ENCODE measurements at regions not wholly inside any gene's neighbourhood (a gene's known extent, or its start where the extent isn't known, plus 50 kb on each side); places are given as distances from the start of the nearest gene placed in this dataset.

GRCh38 chr4:173736840-173737239 lies 206.8 kb upstream of the HAND2 start:
- Histone ChIP-seq H3K9me2 (ENCODE audit: insufficient read depth) (no peaks in the 10 kb centered on the region), H3K9me3 (ENCODE audit: control insufficient read depth in 1 of 2, insufficient read depth in 1 of 2, low read depth in 1 of 2, low read length in 2 of 2) (no peaks in the 10 kb centered on the region), H3K36me3 (ENCODE audit: control insufficient read depth in 1 of 2, insufficient read depth in 2 of 2, low read length in 2 of 2) (no peaks in the 10 kb centered on the region), H4K20me1 (ENCODE audit: insufficient read depth) (no peaks in the 10 kb centered on the region), H3K4me3 (replicated peaks in 1 of 2; ENCODE audit: low read depth in 1 of 2, low read length in 2 of 2) (no peak overlapping the region), H2AFZ (ENCODE audit: low read depth, low read length, poor library complexity, severe bottlenecking) (no peak overlapping the region), H3K9ac (ENCODE audit: low read length) (no peak overlapping the region), H3K4me2 (ENCODE audit: low read length) (no peak overlapping the region), H3K27me3 (ENCODE audit: insufficient read depth, low read length) (peaks cover 13% of the 10 kb centered on the region; the same call in 1 of the 2 replicates), H3K4me1 (ENCODE audit: control insufficient read depth in 1 of 2, insufficient read depth in 2 of 2, low read length in 2 of 2) (no peaks in the 10 kb centered on the region), H3K79me2 (ENCODE audit: insufficient read depth, low read length) (no peaks in the 10 kb centered on the region), H3K27ac (ENCODE audit: low read depth, low read length) (no peak overlapping the region)
- ChIA-PET RAD21 (ENCODE audit: low non-redundant PET in 1 of 2, low total read pairs in 2 of 2, uncharacterized antibody in 2 of 2, unreplicated experiment in 2 of 2) (no interaction called here), CTCF (no interaction called here), POLR2A (no interaction called here)
- BruUV-seq (replicated peaks), result no TSS peak
- no peak for DNase-seq (ENCODE audit: low read depth, low spot score)
- no peak for TF ChIP-seq EGR1 (IDR thresholded peaks at IDR 0.05; ENCODE audit: low read depth)
- no peak for TF ChIP-seq JUND (IDR thresholded peaks at IDR 0.05)
- TF ChIP-seq RAD21 (IDR thresholded peaks at IDR 0.05; ENCODE audit: low read depth), result no peak
- TF ChIP-seq SIN3A (IDR thresholded peaks at IDR 0.05; ENCODE audit: low read depth), result no peak
- no peak for TF ChIP-seq SP1 (IDR thresholded peaks at IDR 0.05; ENCODE audit: low read depth)
- TF ChIP-seq, protein P1, sequence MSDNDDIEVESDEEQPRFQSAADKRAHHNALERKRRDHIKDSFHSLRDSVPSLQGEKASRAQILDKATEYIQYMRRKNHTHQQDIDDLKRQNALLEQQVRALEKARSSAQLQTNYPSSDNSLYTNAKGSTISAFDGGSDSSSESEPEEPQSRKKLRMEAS (IDR thresholded peaks at IDR 0.05), result no peak
- TF ChIP-seq EZH2phosphoT487 (IDR thresholded peaks at IDR 0.05; ENCODE audit: borderline replicate concordance), result no peak
- no peak for TF ChIP-seq POLR2AphosphoS5 (IDR thresholded peaks at IDR 0.05; ENCODE audit: low read depth, low read length)
- TF ChIP-seq, protein P2, sequence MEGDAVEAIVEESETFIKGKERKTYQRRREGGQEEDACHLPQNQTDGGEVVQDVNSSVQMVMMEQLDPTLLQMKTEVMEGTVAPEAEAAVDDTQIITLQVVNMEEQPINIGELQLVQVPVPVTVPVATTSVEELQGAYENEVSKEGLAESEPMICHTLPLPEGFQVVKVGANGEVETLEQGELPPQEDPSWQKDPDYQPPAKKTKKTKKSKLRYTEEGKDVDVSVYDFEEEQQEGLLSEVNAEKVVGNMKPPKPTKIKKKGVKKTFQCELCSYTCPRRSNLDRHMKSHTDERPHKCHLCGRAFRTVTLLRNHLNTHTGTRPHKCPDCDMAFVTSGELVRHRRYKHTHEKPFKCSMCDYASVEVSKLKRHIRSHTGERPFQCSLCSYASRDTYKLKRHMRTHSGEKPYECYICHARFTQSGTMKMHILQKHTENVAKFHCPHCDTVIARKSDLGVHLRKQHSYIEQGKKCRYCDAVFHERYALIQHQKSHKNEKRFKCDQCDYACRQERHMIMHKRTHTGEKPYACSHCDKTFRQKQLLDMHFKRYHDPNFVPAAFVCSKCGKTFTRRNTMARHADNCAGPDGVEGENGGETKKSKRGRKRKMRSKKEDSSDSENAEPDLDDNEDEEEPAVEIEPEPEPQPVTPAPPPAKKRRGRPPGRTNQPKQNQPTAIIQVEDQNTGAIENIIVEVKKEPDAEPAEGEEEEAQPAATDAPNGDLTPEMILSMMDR (IDR thresholded peaks at IDR 0.05 in 2 of 3, conservative IDR thresholded peaks at IDR 0.05 in 1 of 3; ENCODE audit: borderline replicate concordance in 1 of 3, insufficient read depth in 1 of 3, low read depth in 2 of 3, low read length in 2 of 3), result no peak
- TF ChIP-seq SRF (IDR thresholded peaks at IDR 0.05; ENCODE audit: low read depth), result no peak
- TF ChIP-seq, protein P3, sequence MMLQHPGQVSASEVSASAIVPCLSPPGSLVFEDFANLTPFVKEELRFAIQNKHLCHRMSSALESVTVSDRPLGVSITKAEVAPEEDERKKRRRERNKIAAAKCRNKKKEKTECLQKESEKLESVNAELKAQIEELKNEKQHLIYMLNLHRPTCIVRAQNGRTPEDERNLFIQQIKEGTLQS (IDR thresholded peaks at IDR 0.05), result no peak
- no peak for TF ChIP-seq ELF1 (IDR thresholded peaks at IDR 0.05; ENCODE audit: borderline replicate concordance, low read depth)
- TF ChIP-seq ZFX (IDR thresholded peaks at IDR 0.05), result no peak
- no peak for TF ChIP-seq ZNF274 (IDR thresholded peaks at IDR 0.05; ENCODE audit: low read depth, low read length)
- TF ChIP-seq, protein P4, sequence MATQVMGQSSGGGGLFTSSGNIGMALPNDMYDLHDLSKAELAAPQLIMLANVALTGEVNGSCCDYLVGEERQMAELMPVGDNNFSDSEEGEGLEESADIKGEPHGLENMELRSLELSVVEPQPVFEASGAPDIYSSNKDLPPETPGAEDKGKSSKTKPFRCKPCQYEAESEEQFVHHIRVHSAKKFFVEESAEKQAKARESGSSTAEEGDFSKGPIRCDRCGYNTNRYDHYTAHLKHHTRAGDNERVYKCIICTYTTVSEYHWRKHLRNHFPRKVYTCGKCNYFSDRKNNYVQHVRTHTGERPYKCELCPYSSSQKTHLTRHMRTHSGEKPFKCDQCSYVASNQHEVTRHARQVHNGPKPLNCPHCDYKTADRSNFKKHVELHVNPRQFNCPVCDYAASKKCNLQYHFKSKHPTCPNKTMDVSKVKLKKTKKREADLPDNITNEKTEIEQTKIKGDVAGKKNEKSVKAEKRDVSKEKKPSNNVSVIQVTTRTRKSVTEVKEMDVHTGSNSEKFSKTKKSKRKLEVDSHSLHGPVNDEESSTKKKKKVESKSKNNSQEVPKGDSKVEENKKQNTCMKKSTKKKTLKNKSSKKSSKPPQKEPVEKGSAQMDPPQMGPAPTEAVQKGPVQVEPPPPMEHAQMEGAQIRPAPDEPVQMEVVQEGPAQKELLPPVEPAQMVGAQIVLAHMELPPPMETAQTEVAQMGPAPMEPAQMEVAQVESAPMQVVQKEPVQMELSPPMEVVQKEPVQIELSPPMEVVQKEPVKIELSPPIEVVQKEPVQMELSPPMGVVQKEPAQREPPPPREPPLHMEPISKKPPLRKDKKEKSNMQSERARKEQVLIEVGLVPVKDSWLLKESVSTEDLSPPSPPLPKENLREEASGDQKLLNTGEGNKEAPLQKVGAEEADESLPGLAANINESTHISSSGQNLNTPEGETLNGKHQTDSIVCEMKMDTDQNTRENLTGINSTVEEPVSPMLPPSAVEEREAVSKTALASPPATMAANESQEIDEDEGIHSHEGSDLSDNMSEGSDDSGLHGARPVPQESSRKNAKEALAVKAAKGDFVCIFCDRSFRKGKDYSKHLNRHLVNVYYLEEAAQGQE (IDR thresholded peaks at IDR 0.05; ENCODE audit: low read depth), result no peak
- no peak for TF ChIP-seq POLR2A (IDR thresholded peaks at IDR 0.05; ENCODE audit: borderline replicate concordance, extremely low read depth, insufficient read depth, insufficient read length)
- TF ChIP-seq ZBTB33 (IDR thresholded peaks at IDR 0.05; ENCODE audit: extremely low read depth, insufficient replicate concordance, low read length), result no peak
- TF ChIP-seq FOSL1 (IDR thresholded peaks at IDR 0.05; ENCODE audit: low read depth), result no peak
- no peak for TF ChIP-seq TCF7L2 (IDR thresholded peaks at IDR 0.05; ENCODE audit: borderline replicate concordance, extremely low read depth, insufficient read depth, insufficient read length)
- ATAC-seq, result no peak
- intact Hi-C loops (cut with micrococcal nuclease), result no loop called here
